ENCODE measurements at regions not wholly inside any gene's neighbourhood (a gene's known extent, or its start where the extent isn't known, plus 50 kb on each side); places are given as distances from the start of the nearest gene placed in this dataset.

DNA sequence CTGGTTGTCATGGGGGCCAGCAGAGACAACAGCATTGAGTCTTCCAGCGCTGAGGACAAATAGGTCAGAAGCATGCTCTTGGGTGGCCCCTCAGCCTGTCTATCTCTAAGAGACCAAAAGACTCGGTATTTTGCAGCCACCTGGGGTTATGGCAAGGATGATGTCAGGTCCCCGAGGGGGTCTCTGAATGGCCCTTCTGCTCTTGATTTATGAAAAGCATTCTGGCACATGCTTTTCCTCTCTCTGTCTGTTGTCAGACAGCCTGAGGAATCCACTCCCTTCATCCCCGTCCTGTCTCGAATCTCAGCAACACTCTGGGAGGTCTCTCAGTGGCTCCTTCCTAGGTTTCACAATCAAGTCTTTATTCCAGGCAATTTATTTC, 156.6 kb upstream of the RGMA start:
- Histone ChIP-seq H3K79me2 (ENCODE audit: control insufficient read depth, insufficient read depth, low read length) (no peaks in the 10 kb centered on the region), H3K27ac (ENCODE audit: extremely low read depth, low read depth, low read length) (no peak overlapping the region), H4K20me1 (replicated peaks; ENCODE audit: control insufficient read depth, insufficient read depth, low read length) (no peaks in the 10 kb centered on the region), H3K4me1 (replicated peaks in 1 of 2; ENCODE audit: control insufficient read depth in 2 of 2, insufficient read depth in 2 of 2, low read length in 2 of 2) (no peaks in the 10 kb centered on the region), H3K4me3 (no peak overlapping the region), H3K27me3 (ENCODE audit: control insufficient read depth in 2 of 2, insufficient read depth in 2 of 2, low read length in 2 of 2) (peaks cover 4 to 38% of the 10 kb centered on the region in 2 experiments; a peak in 3 of 5 replicates), H3K9me3 (replicated peaks; ENCODE audit: control insufficient read depth, insufficient read depth, low read depth, low read length) (no peaks in the 10 kb centered on the region), H3K4me2 (ENCODE audit: insufficient read depth, low read length) (no peak overlapping the region), H3K9ac (ENCODE audit: insufficient read depth in 1 of 2, low read depth in 2 of 2, low read length in 2 of 2) (no peak overlapping the region), H3K36me3 (ENCODE audit: control insufficient read depth, insufficient read depth, low read length) (no peaks in the 10 kb centered on the region), H3K9me1 (ENCODE audit: control insufficient read depth, insufficient read depth, low read length) (no peaks in the 10 kb centered on the region), H2AFZ (ENCODE audit: low read depth, low read length) (no peak overlapping the region)
- DNase-seq (ENCODE audit: extremely low read depth in 1 of 4, low spot score in 3 of 4) (no peak), ATAC-seq (no peak), FAIRE-seq (no peak)
- 0% methylated on average over 5 of the region's 5 CpGs for WGBS (ENCODE audit: insufficient coverage, low coverage, missing lambda C conversion rate)
- ChIA-PET POLR2A (no interaction called here), CTCF (ENCODE audit: low intra/inter-chr PET ratio) (no interaction called here)
- intact Hi-C loops (cut with micrococcal nuclease), result no loop called here
- in situ Hi-C loops (cut with MboI), result no loop called here
- BruUV-seq (replicated peaks), result no TSS peak
- no peak for TF ChIP-seq ZEB2 (IDR thresholded peaks at IDR 0.05)
- no peak for TF ChIP-seq GTF2A2 (tag; IDR thresholded peaks at IDR 0.05)
- TF ChIP-seq ZNF444 (CRISPR knock-in tag; IDR thresholded peaks at IDR 0.05), result no peak
- TF ChIP-seq, protein P1, sequence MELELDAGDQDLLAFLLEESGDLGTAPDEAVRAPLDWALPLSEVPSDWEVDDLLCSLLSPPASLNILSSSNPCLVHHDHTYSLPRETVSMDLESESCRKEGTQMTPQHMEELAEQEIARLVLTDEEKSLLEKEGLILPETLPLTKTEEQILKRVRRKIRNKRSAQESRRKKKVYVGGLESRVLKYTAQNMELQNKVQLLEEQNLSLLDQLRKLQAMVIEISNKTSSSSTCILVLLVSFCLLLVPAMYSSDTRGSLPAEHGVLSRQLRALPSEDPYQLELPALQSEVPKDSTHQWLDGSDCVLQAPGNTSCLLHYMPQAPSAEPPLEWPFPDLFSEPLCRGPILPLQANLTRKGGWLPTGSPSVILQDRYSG (tag; conservative IDR thresholded peaks at IDR 0.05; ENCODE audit: low read depth), result no peak
- TF ChIP-seq, protein P2, sequence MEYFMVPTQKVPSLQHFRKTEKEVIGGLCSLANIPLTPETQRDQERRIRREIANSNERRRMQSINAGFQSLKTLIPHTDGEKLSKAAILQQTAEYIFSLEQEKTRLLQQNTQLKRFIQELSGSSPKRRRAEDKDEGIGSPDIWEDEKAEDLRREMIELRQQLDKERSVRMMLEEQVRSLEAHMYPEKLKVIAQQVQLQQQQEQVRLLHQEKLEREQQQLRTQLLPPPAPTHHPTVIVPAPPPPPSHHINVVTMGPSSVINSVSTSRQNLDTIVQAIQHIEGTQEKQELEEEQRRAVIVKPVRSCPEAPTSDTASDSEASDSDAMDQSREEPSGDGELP (CRISPR knock-in tag; IDR thresholded peaks at IDR 0.05; ENCODE audit: borderline replicate concordance), result no peak
- TF ChIP-seq, protein P3, sequence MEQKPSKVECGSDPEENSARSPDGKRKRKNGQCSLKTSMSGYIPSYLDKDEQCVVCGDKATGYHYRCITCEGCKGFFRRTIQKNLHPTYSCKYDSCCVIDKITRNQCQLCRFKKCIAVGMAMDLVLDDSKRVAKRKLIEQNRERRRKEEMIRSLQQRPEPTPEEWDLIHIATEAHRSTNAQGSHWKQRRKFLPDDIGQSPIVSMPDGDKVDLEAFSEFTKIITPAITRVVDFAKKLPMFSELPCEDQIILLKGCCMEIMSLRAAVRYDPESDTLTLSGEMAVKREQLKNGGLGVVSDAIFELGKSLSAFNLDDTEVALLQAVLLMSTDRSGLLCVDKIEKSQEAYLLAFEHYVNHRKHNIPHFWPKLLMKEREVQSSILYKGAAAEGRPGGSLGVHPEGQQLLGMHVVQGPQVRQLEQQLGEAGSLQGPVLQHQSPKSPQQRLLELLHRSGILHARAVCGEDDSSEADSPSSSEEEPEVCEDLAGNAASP (IDR thresholded peaks at IDR 0.05), result no peak
- no peak for TF ChIP-seq RBM34 (IDR thresholded peaks at IDR 0.05; ENCODE audit: borderline replicate concordance, insufficient read depth, low read length)
- TF ChIP-seq IRF2 (CRISPR knock-in tag; IDR thresholded peaks at IDR 0.05), result no peak
- no peak for TF ChIP-seq RBFOX2 (IDR thresholded peaks at IDR 0.05; ENCODE audit: low read depth, low read length)
- TF ChIP-seq LARP7 (IDR thresholded peaks at IDR 0.05), result no peak
- TF ChIP-seq XRCC5 (IDR thresholded peaks at IDR 0.05; ENCODE audit: low read depth, low read length), result no peak
- TF ChIP-seq, protein P4, sequence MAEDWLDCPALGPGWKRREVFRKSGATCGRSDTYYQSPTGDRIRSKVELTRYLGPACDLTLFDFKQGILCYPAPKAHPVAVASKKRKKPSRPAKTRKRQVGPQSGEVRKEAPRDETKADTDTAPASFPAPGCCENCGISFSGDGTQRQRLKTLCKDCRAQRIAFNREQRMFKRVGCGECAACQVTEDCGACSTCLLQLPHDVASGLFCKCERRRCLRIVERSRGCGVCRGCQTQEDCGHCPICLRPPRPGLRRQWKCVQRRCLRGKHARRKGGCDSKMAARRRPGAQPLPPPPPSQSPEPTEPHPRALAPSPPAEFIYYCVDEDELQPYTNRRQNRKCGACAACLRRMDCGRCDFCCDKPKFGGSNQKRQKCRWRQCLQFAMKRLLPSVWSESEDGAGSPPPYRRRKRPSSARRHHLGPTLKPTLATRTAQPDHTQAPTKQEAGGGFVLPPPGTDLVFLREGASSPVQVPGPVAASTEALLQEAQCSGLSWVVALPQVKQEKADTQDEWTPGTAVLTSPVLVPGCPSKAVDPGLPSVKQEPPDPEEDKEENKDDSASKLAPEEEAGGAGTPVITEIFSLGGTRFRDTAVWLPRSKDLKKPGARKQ (CRISPR knock-in tag; IDR thresholded peaks at IDR 0.05), result no peak
- TF ChIP-seq, protein P5, sequence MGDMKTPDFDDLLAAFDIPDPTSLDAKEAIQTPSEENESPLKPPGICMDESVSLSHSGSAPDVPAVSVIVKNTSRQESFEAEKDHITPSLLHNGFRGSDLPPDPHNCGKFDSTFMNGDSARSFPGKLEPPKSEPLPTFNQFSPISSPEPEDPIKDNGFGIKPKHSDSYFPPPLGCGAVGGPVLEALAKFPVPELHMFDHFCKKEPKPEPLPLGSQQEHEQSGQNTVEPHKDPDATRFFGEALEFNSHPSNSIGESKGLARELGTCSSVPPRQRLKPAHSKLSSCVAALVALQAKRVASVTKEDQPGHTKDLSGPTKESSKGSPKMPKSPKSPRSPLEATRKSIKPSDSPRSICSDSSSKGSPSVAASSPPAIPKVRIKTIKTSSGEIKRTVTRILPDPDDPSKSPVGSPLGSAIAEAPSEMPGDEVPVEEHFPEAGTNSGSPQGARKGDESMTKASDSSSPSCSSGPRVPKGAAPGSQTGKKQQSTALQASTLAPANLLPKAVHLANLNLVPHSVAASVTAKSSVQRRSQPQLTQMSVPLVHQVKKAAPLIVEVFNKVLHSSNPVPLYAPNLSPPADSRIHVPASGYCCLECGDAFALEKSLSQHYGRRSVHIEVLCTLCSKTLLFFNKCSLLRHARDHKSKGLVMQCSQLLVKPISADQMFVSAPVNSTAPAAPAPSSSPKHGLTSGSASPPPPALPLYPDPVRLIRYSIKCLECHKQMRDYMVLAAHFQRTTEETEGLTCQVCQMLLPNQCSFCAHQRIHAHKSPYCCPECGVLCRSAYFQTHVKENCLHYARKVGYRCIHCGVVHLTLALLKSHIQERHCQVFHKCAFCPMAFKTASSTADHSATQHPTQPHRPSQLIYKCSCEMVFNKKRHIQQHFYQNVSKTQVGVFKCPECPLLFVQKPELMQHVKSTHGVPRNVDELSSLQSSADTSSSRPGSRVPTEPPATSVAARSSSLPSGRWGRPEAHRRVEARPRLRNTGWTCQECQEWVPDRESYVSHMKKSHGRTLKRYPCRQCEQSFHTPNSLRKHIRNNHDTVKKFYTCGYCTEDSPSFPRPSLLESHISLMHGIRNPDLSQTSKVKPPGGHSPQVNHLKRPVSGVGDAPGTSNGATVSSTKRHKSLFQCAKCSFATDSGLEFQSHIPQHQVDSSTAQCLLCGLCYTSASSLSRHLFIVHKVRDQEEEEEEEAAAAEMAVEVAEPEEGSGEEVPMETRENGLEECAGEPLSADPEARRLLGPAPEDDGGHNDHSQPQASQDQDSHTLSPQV (IDR thresholded peaks at IDR 0.05), result no peak
- TF ChIP-seq PHF20 (IDR thresholded peaks at IDR 0.05; ENCODE audit: partially characterized antibody), result no peak

Measured in K562 (cell line).